Tibial nerve (tissue), 4 donors: ENCODE measurements at regions not wholly inside any gene's neighbourhood (a gene's known extent, or its start where the extent isn't known, plus 50 kb on each side); places are given as distances from the start of the nearest gene placed in this dataset.

Source experiments
- DNase-seq, 2 donors: peaks; one replicate each; pipeline ENCODE4 v3.0.0-alpha.2; 2019; ENCODE audit warnings: low spot score in 2 of 2
- H3K27ac ChIP-seq, 4 donors: fragments of 200-600 bp; sonication (generic) in 3 of 4; one replicate each; pipeline ENCODE4 v1.5.1; 2017 to 2019; ENCODE audit warnings: mild to moderate bottlenecking in 1 of 4
- H3K27me3 ChIP-seq, 2 donors: fragments of 200-600 bp; sonication (generic) in 1 of 2; one replicate each; pipeline versions ENCODE4 v1.5.1 to v1.6.0; 2017 to 2019
- H3K36me3 ChIP-seq, 3 donors: fragments of 200-600 bp; sonication (generic); one replicate each; pipeline ENCODE4 v1.5.1; 2018 to 2019
- H3K4me1 ChIP-seq, 4 donors: fragments of 200-600 bp; sonication (generic) in 3 of 4; one replicate each; pipeline ENCODE4 v1.5.1; 2017 to 2019
- H3K4me3 ChIP-seq, 4 donors: fragments of 200-600 bp; sonication (generic) in 3 of 4; one replicate each; pipeline ENCODE4 v1.5.1; 2017 to 2019; ENCODE audit warnings: mild to moderate bottlenecking in 1 of 4, moderate library complexity in 1 of 4
- H3K9me3 ChIP-seq, 4 donors: fragments of 200-600 bp; sonication (generic) in 3 of 4; one replicate each; pipeline ENCODE4 v1.5.1; 2017 to 2019
- CTCF ChIP-seq, 5 experiments: fragments of 200-600 bp in 3 of 5; fragments of 450-650 bp in 2 of 5; sonication (generic) in 3 of 5; IDR thresholded peaks; one replicate each; pipeline ENCODE4 v1.5.1; 2016 to 2019; ENCODE audit warnings: antibody characterized with exemption in 5 of 5, mild to moderate bottlenecking in 3 of 5, moderate library complexity in 2 of 5
- EP300 ChIP-seq, 2 donors: sonication (generic); formaldehyde crosslinking; IDR thresholded peaks; one replicate each; pipeline ENCODE4 v1.6.1; 2017; ENCODE audit warnings: antibody characterized with exemption in 2 of 2, mild to moderate bottlenecking in 1 of 2
- POLR2A ChIP-seq, 2 donors: fragments of 450-650 bp; IDR thresholded peaks; one replicate each; pipeline ENCODE4 v1.6.1; 2017; ENCODE audit warnings: antibody characterized with exemption in 2 of 2, mild to moderate bottlenecking in 2 of 2, moderate library complexity in 2 of 2
- WGBS, 2 donors: methylation state at CpG; one replicate each; pipeline ENCODE4 v1.1.5; 2018; 5-methylcytosine and 5-hydroxymethylcytosine counted together

DNA sequence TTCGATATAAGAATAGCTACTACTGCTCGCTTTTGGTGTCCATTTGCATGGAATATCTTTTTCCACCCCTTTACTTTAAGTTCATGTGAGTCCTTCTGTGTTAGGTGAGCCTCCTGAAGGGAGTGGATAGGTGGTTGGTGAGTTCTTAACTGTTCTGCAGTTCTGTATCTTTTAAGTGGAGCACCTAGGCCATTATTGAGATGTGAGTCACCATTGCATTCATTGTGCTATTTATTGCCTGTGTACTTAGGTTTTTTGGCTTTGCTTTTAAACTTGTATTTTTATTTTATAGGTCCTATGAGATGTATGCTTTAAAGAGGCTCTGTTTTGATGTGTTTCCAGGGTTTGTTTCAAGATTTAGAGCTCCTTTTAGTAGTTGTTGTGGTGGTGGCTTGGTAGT, 1430.8 kb downstream of the REEP3 start:
- WGBS, 2 donors: 87 to 90% methylated on average over 2 of the region's 2 CpGs
- Histone ChIP-seq H3K27ac (no peak overlapping the region), H3K4me1 (no peaks in the 10 kb centered on the region), H3K36me3 (no peaks in the 10 kb centered on the region), H3K27me3 (no peaks in the 10 kb centered on the region), H3K9me3 (no peaks in the 10 kb centered on the region), H3K4me3 (no peak overlapping the region)
- no peak for DNase-seq
- TF ChIP-seq EP300 (IDR thresholded peaks at IDR 0.05) (no peak), POLR2A (IDR thresholded peaks at IDR 0.05) (no peak), CTCF (IDR thresholded peaks at IDR 0.05) (no peak)

DNA sequence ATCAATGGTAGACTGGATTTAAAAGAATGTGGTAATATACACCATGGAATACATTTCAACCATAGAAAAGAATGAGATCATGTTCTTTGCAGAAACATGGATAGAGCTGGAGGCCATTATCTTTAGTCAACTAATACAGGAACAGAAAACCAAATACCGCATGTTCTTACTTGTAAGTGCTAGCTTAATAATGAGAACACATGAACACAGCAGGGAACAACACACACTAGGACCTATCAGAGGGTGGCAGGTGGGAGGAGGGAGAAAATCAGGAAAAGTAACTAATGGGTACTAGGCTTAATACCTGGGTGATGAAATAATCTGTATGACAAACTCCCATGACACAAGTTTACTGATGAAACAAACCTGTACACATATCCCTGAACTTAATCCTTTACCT, 1435.2 kb downstream of the REEP3 start:
- Histone ChIP-seq H3K4me3 (no peak overlapping the region), H3K27me3 (no peaks in the 10 kb centered on the region), H3K36me3 (no peaks in the 10 kb centered on the region), H3K4me1 (no peaks in the 10 kb centered on the region), H3K27ac (no peak overlapping the region), H3K9me3 (no peaks in the 10 kb centered on the region)
- DNase-seq: no peak
- WGBS, 2 donors: 89 to 90% methylated on average over 1 of the region's 1 CpG
- TF ChIP-seq POLR2A (IDR thresholded peaks at IDR 0.05): no peak

DNA sequence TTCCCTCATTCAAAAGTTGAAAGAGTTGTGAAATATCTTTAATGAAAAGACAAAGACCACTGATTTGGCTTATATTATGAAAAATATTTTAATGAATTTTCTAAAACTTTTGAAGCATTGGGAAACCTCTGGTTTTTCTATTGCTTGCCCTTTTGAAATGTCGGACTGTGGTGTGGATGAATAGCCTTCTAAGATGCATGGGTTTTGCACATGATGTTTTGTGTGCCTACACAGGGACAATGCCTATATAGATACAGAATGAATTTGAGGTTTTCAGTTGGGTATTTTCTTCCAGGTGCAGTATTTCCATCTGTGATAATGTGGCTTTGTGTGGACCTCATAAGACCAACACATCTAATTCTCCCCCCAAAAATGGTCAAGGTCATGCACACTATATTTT, 1437.9 kb downstream of the REEP3 start:
- H3K36me3 ChIP-seq: no peaks in the 10 kb centered on the region
- no peaks in the 10 kb centered on the region for H3K9me3 ChIP-seq
- H3K27me3 ChIP-seq: no peaks in the 10 kb centered on the region
- TF ChIP-seq POLR2A (IDR thresholded peaks at IDR 0.05): no peak
- no peak for TF ChIP-seq CTCF (IDR thresholded peaks at IDR 0.05)
- TF ChIP-seq EP300 (IDR thresholded peaks at IDR 0.05): no peak
- DNase-seq: no peak
- H3K27ac ChIP-seq: no peak overlapping the region
- WGBS, 2 donors: 79 to 84% methylated on average over 1 of the region's 1 CpG
- no peaks in the 10 kb centered on the region for H3K4me1 ChIP-seq
- no peak overlapping the region for H3K4me3 ChIP-seq

DNA sequence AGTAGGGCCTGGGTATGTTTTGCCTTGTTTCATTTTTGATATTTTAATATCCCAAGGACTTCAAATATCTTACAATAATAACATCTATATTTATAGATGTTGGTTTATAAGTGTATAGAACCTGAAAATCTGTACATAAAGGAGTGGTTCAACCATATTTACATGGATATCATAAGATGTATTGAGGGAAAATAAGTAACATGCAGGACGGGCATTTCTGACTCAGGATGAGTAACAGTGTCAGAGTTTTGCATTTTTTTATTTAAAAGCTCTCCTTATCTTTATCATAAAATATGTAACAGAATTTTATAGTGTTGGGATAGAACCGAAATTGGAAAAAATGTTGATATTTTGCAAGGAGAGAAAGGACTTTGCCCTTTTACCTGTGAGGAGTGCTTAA, 1438.7 kb downstream of the REEP3 start:
- Histone ChIP-seq H3K36me3 (no peaks in the 10 kb centered on the region), H3K4me1 (no peaks in the 10 kb centered on the region), H3K4me3 (no peak overlapping the region), H3K27ac (no peak overlapping the region), H3K9me3 (no peaks in the 10 kb centered on the region), H3K27me3 (no peaks in the 10 kb centered on the region)
- no peak for TF ChIP-seq CTCF (IDR thresholded peaks at IDR 0.05)
- no peak for TF ChIP-seq POLR2A (IDR thresholded peaks at IDR 0.05)
- TF ChIP-seq EP300 (IDR thresholded peaks at IDR 0.05): no peak
- DNase-seq: no peak
- 85 to 88% methylated on average over 2 of the region's 2 CpGs for WGBS, 2 donors

GRCh38 chr10:64973391-64973790, 1452.2 kb downstream of the REEP3 start:
- Histone ChIP-seq H3K9me3 (no peaks in the 10 kb centered on the region), H3K27me3 (no peaks in the 10 kb centered on the region), H3K27ac (no peak overlapping the region), H3K4me1 (no peaks in the 10 kb centered on the region), H3K4me3 (no peak overlapping the region), H3K36me3 (no peaks in the 10 kb centered on the region)
- TF ChIP-seq CTCF (IDR thresholded peaks at IDR 0.05) (no peak), POLR2A (IDR thresholded peaks at IDR 0.05) (no peak), EP300 (IDR thresholded peaks at IDR 0.05) (no peak)
- no peak for DNase-seq
- 75 to 77% methylated on average over 2 of the region's 2 CpGs for WGBS, 2 donors

GRCh38 chr10:64976150-64976549, 1454.9 kb downstream of the REEP3 start:
- Histone ChIP-seq H3K27ac (no peak overlapping the region), H3K4me3 (no peak overlapping the region), H3K36me3 (no peaks in the 10 kb centered on the region), H3K9me3 (no peaks in the 10 kb centered on the region), H3K4me1 (no peaks in the 10 kb centered on the region), H3K27me3 (no peaks in the 10 kb centered on the region)
- TF ChIP-seq CTCF (IDR thresholded peaks at IDR 0.05) (no peak), EP300 (IDR thresholded peaks at IDR 0.05) (no peak), POLR2A (IDR thresholded peaks at IDR 0.05) (no peak)
- 93 to 99% methylated on average over 2 of the region's 2 CpGs for WGBS, 2 donors
- no peak for DNase-seq
